Adrenal gland (tissue), 5 donors: ENCODE measurements at regions not wholly inside any gene's neighbourhood (a gene's known extent, or its start where the extent isn't known, plus 50 kb on each side); places are given as distances from the start of the nearest gene placed in this dataset.

Source experiments
- CTCF ChIP-seq, 6 experiments: fragments of 450-650 bp in 4 of 6; fragments of 200-600 bp in 2 of 6; sonication (generic) in 1 of 6; IDR thresholded peaks; 1 replicate in 5 of 6; 2 replicates in 1 of 6; pipeline versions ENCODE4 v1.5.1 to v1.8.0; 2016 to 2021; ENCODE audit warnings: antibody characterized with exemption in 6 of 6, mild to moderate bottlenecking in 2 of 6, moderate library complexity in 1 of 6
- POLR2A ChIP-seq, 2 donors: fragments of 450-650 bp; IDR thresholded peaks; one replicate each; pipeline ENCODE4 v1.6.1; 2017; ENCODE audit warnings: antibody characterized with exemption in 2 of 2, mild to moderate bottlenecking in 2 of 2, moderate library complexity in 1 of 2
- donor health status: DM: no; HTN: no; CAD: no.

- TF ChIP-seq POLR2A (IDR thresholded peaks at IDR 0.05) (no peak), CTCF (IDR thresholded peaks at IDR 0.05) (no peak)
Observed at GRCh38 chr10:107749235-107749634, 584.7 kb upstream of the SORCS1 start.
